Pulmonary artery endothelial cell (primary cell): ENCODE measurements at regions not wholly inside any gene's neighbourhood (a gene's known extent, or its start where the extent isn't known, plus 50 kb on each side); places are given as distances from the start of the nearest gene placed in this dataset.

Experiments
- DNase-seq: peaks from one replicate; pipeline ENCODE4 v3.0.0-alpha.2; 2011; ENCODE audit warnings: low read depth, low spot score

DNA sequence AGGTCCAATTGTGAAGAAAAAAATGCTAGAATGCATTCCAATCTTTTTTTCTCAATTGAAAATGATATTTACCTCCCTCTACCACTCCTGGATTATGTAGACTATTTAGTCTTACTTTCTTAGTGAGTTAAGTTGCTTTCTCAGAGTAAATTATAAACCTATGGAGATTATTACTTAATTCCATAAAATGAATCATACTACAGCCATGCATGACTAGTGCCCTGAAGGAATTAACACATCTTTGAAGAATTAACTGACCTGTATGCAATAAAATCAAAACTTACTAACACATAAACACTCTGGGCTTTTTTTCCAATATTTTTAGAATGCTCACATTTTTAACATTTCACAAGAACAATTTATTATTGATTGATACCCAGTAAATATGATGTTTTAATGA lies 379.4 kb upstream of the DACH1 start:
- DNase-seq, result no peak

DNA sequence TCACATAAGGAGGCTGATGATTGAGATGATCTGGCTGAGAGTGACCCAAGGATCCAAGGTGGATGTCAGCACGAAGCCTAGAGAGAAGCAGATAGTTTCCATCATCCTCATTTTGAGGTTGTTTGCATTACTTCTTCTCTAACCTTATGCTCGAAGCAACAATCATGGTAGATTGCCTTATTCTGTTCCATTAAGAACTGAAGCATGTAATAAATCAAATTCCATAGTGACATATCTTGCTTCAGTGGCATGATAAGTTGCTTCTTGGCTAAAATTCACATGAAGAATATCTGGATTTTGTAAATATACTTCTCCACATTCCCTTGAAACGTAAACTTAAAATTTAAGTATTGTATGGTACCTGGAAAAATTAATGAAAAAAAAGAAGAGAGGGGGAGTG lies 377.8 kb upstream of the DACH1 start:
- DNase-seq, result no peak

GRCh38 chr13:72230131-72230530 lies 363.1 kb upstream of the DACH1 start:
- no peak for DNase-seq

- no peak for DNase-seq
These were observed 362.1 kb upstream of the DACH1 start for GRCh38 chr13:72229067-72229466.

- no peak for DNase-seq
These were observed 354.4 kb upstream of the DACH1 start for GRCh38 chr13:72221276-72221962.

GRCh38 chr13:72218966-72219365 lies 352.0 kb upstream of the DACH1 start:
- DNase-seq, result no peak

- DNase-seq, result no peak
These were observed 350.1 kb upstream of the DACH1 start for GRCh38 chr13:72217142-72217541.

GRCh38 chr13:72208112-72208645 lies 341.2 kb upstream of the DACH1 start:
- no peak for DNase-seq

DNA sequence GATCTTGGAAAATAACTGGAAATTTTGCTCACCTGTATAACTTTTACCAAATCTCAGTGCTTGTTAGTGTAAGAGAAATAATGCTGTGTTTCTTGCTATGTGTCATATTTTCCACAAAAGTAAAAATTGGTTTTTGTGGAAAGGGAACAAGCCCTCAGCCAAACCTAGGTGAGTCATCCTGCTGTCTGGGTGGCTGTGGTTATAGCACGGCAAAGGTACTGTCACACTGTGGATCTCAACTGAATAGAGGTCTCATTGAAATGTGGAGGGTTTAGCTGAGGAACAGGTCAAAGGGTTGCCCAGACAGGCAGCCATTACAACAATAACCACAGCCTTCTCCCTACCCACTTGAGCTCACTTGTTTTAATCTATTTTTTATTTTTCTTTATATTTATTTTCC lies 338.8 kb upstream of the DACH1 start:
- no peak for DNase-seq

DNA sequence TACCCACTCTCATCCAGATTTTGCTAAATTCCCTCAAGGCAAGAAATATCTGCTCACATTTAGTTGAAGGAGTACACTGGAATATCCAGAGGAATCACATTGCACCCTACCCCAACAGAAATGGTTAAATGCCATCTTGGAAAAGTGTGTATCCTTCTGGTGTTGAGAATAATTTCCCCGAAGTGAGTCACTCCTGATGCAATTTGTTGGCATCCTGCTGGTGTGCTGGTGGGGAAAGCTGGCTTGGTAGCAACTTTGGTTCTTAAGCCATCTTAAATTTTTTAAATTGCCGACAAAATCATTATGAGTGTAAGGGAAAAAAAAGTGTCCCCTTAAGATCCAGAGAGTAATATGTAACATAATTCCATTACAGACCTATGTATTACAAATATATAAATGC lies 337.3 kb upstream of the DACH1 start:
- no peak for DNase-seq

DNA sequence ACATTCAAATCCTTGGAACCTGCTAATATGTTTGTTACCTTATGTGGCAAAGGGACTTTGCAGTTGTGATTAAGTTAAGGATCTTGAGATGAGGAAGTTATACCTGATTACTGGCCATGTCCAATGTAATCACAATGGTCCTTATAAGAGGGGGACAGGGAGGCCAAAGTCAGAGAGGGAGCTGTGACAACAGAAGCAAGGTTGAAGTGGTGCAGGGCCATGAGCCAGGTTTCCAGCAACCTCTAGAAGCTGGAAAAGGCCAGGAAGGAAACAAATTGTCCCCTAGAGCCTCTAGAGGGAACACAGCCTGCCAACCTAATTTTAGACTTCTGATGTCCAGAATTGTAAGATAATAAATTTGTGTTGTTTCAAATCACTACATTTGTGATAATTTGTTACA lies 334.7 kb upstream of the DACH1 start:
- DNase-seq, result no peak

- no peak for DNase-seq
These were observed 332.6 kb upstream of the DACH1 start for GRCh38 chr13:72199640-72200039.

DNA sequence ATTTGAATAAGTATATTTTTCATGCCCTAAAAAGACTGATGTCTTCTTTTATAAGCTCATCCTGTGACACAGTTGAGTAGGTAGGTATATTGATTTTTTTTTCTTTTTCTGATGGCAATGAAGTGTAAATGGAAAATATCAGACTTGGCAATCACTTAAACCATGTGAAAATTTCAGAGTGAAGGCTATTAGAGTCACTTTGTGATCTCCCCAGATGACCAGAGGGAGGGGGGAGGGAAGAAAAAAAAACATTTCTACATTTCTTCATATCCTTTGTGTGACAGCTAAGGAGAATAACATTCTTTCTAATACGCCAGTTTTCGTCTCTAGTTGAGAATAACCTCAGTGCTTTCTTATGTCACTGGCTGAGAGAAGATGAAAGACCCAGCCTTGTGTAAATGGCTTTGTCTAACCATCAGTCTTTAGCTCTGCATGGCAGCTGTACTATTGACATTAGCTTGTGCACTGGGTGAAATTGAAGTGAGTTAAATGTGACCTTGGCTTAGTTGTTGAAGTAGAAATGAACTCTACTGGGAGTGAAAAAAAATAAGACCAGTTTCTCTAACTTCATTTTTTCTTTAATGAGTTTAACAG lies 332.1 kb upstream of the DACH1 start:
- no peak for DNase-seq

DNA sequence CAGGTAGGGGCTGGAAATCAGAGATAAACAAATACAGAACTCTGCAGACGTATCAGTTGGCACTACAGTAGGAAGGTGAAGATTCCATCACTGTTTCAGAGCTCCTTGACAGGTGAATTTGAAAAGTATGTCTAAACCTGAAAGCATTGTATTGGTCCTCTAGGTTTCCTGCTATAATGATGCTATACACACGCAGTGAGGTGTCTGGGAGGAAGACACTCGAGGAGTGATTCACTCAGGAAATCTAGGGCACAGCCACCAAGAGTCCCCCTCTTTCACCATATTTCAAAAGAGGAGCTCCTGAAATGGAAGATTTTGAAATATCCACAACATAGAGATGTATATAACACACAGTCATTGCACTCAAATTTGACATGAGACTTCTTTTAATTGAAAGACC lies 331.0 kb upstream of the DACH1 start:
- no peak for DNase-seq

- no peak for DNase-seq
These were observed 328.2 kb upstream of the DACH1 start for GRCh38 chr13:72195044-72195704.

DNA sequence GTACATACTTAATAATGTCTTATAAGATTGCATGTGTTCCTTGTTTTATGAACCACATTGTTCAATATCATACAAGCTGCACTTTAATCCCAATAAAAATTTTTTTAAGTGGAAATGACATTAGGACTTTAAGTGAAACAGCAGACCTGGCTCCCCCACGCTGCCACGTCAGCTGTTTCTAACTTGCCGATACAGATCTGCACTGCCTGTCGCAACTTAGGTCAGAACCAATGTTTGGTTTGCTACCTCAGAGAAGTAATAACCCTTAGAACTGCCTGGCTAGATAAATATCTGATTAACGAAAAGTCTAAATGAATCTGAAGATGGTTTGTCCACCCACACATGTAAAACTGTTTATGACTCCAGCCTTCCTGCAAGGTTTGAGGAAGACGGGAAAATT lies 327.5 kb upstream of the DACH1 start:
- no peak for DNase-seq

- no peak for DNase-seq
These were observed 319.9 kb upstream of the DACH1 start for GRCh38 chr13:72186730-72187422.

- DNase-seq, result no peak
These were observed 318.8 kb upstream of the DACH1 start for GRCh38 chr13:72185776-72186175.

- DNase-seq, result no peak
These were observed 314.7 kb upstream of the DACH1 start for GRCh38 chr13:72181661-72182060.

DNA sequence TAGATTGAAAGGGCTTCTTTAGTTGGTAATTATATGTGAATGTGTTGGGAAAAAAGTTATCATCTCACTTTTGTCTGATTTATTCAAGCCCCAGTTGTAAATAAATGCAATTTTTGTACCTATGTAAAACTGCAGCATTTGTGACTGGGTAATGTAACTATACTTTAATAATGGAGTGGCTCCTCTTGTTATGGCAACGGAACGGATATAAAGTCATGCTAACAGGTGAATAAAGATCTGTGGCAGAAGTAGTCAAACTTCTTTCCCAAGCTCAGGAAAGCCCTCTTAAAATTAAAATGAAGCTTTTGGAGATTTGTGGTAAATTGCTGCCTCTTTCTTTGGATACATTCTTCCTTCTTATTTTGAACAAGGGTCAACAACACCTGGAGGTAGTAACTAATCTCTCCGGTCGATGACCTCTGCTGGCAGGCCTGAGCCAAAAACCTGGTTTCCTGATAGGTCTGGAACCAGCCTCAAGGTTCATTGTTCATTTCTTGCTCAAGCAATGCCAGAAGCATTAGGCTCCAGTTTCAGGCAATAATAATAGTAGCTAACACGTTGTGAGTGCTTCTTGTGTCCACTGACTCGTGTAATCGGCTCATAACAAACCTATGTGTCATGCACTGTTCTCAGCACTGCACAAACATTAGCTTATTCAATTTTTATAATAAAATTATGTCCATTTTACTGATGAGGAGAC lies 313.4 kb upstream of the DACH1 start:
- DNase-seq, result no peak

GRCh38 chr13:72174549-72174948 lies 307.5 kb upstream of the DACH1 start:
- DNase-seq, result no peak

- DNase-seq, result no peak
These were observed 303.6 kb upstream of the DACH1 start for GRCh38 chr13:72170571-72170970.
